Neural cell (in vitro differentiated cells): ENCODE measurements at regions not wholly inside any gene's neighbourhood (a gene's known extent, or its start where the extent isn't known, plus 50 kb on each side); places are given as distances from the start of the nearest gene placed in this dataset.

Experiments
- H2AFZ ChIP-seq: fragments of 200-600, 300-800 bp; sonication (generic), shearing (Covaris generic); 2 replicates; pipeline ENCODE4 v1.6.0; 2014; ENCODE audit warnings: low read depth, mild to moderate bottlenecking, antibody characterized with exemption, low read length, moderate library complexity
- H3F3A ChIP-seq: fragments of 200-600 bp; shearing (Covaris generic); 2 replicates; pipeline ENCODE4 v1.6.1; 2016; ENCODE audit warnings: mild to moderate bottlenecking, moderate library complexity, mixed read lengths, antibody characterized with exemption, low read length; ENCODE audit not compliant: insufficient read depth, poor library complexity, severe bottlenecking
- H3K27ac ChIP-seq: fragments of 200-600, 300-800 bp; sonication (generic), shearing (Covaris generic); 2 replicates; pipeline ENCODE4 v1.5.1; 2014; ENCODE audit warnings: mild to moderate bottlenecking, low read length, moderate library complexity
- H3K27me3 ChIP-seq: fragments of 300-800, 200-600 bp; sonication (generic), shearing (Covaris generic); 2 replicates; pipeline ENCODE4 v1.6.0; 2014; ENCODE audit warnings: mild to moderate bottlenecking, low read depth, low read length, moderate library complexity; ENCODE audit not compliant: insufficient read depth
- H3K36me3 ChIP-seq: fragments of 300-800, 200-600 bp; sonication (generic), shearing (Covaris generic); 2 replicates; pipeline ENCODE4 v1.5.1; 2014; ENCODE audit warnings: mild to moderate bottlenecking, antibody characterized with exemption, low read length, moderate library complexity; ENCODE audit not compliant: insufficient read depth
- H3K4me2 ChIP-seq: fragments of 300-800, 200-600 bp; sonication (generic), shearing (Covaris generic); 2 replicates; pipeline ENCODE4 v1.6.0; 2014; ENCODE audit warnings: mild to moderate bottlenecking, low read length
- H3K4me3 ChIP-seq: fragments of 300-800, 200-600 bp; sonication (generic), shearing (Covaris generic); 2 replicates; pipeline ENCODE4 v1.5.1; 2014; ENCODE audit warnings: mild to moderate bottlenecking, low read length, moderate library complexity
- H3K79me2 ChIP-seq: fragments of 200-600 bp; shearing (Covaris generic); replicated peaks from 2 replicates; pipeline ENCODE4 v1.6.0; 2014; ENCODE audit warnings: mild to moderate bottlenecking, low read length, moderate library complexity; ENCODE audit not compliant: insufficient read depth
- H3K9ac ChIP-seq: fragments of 300-800, 200-600 bp; sonication (generic), shearing (Covaris generic); 2 replicates; pipeline ENCODE4 v1.6.1; 2016; ENCODE audit warnings: mild to moderate bottlenecking, low read length, mixed read lengths
- H3K9me2 ChIP-seq: fragments of 200-600 bp; shearing (Covaris generic); 2 replicates; pipeline ENCODE4 v1.6.1; 2016; ENCODE audit warnings: mild to moderate bottlenecking, low read length, mixed read lengths; ENCODE audit not compliant: insufficient read depth
- H3K9me3 ChIP-seq: fragments of 200-600, 300-800 bp; sonication (generic), shearing (Covaris generic); 2 replicates; pipeline ENCODE4 v1.6.1; 2016; ENCODE audit warnings: mild to moderate bottlenecking, mixed run types, low read length, moderate library complexity, mixed read lengths
- H4K20me1 ChIP-seq: fragments of 200-600 bp; shearing (Covaris generic); 2 replicates; pipeline ENCODE4 v1.6.1; 2016; ENCODE audit warnings: mild to moderate bottlenecking, mixed run types; ENCODE audit not compliant: insufficient read depth
- CTCF ChIP-seq: fragments of 450-650 bp; IDR thresholded peaks from 2 replicates; pipeline ENCODE4 v1.5.1; 2014; ENCODE audit warnings: antibody characterized with exemption, mild to moderate bottlenecking, moderate library complexity; ENCODE audit not compliant: poor library complexity, severe bottlenecking
- EP300 ChIP-seq: fragments of 450-650 bp; conservative IDR thresholded peaks from 2 replicates; pipeline ENCODE4 v1.6.1; 2014; ENCODE audit warnings: antibody characterized with exemption, mild to moderate bottlenecking, moderate library complexity; ENCODE audit not compliant: poor library complexity, severe bottlenecking
- EZH2 ChIP-seq: fragments of 200-600, 300-800 bp; shearing (Covaris generic), sonication (generic); IDR thresholded peaks from 2 replicates; pipeline ENCODE4 v1.6.1; 2014; ENCODE audit warnings: antibody characterized with exemption, low read length, borderline replicate concordance, mild to moderate bottlenecking; ENCODE audit not compliant: insufficient read depth, poor library complexity, severe bottlenecking
- MXI1 ChIP-seq: fragments of 450-650 bp; conservative IDR thresholded peaks from 2 replicates; pipeline ENCODE4 v1.6.1; 2014; ENCODE audit warnings: antibody characterized with exemption, mild to moderate bottlenecking; ENCODE audit not compliant: poor library complexity, severe bottlenecking
- POLR2AphosphoS5 ChIP-seq: IDR thresholded peaks from 2 replicates; pipeline ENCODE4 v1.6.1; 2012
- RAD21 ChIP-seq: fragments of 450-650 bp; conservative IDR thresholded peaks from 2 replicates; pipeline ENCODE4 v1.6.1; 2014; ENCODE audit warnings: antibody characterized with exemption, mild to moderate bottlenecking, moderate library complexity
- REST ChIP-seq: IDR thresholded peaks from 2 replicates; pipeline ENCODE4 v1.6.1; 2012; ENCODE audit warnings: borderline replicate concordance
- SMC3 ChIP-seq: fragments of 450-650 bp; conservative IDR thresholded peaks from 2 replicates; pipeline ENCODE4 v1.6.1; 2014; ENCODE audit warnings: antibody characterized with exemption, mild to moderate bottlenecking, moderate library complexity; ENCODE audit not compliant: poor library complexity
- TAF1 ChIP-seq: IDR thresholded peaks from 2 replicates; pipeline ENCODE4 v1.6.1; 2012; ENCODE audit warnings: low read depth

GRCh38 chr10:111179514-111179913 lies 102.7 kb downstream of the ADRA2A start:
- Histone ChIP-seq H3K4me2 (no peak overlapping the region), H4K20me1 (no peaks in the 10 kb centered on the region), H3F3A (no peaks in the 10 kb centered on the region), H2AFZ (no peak overlapping the region), H3K9me3 (no peaks in the 10 kb centered on the region), H3K27me3 (no peaks in the 10 kb centered on the region), H3K4me3 (no peak overlapping the region), H3K9ac (no peak overlapping the region), H3K27ac (no peak overlapping the region), H3K79me2 (no peaks in the 10 kb centered on the region), H3K9me2 (no peaks in the 10 kb centered on the region), H3K36me3 (no peaks in the 10 kb centered on the region)
- TF ChIP-seq EZH2: no peak
- TF ChIP-seq EP300: no peak
- TF ChIP-seq TAF1: no peak
- no peak for TF ChIP-seq SMC3
- no peak for TF ChIP-seq REST
- no peak for TF ChIP-seq MXI1
- TF ChIP-seq POLR2AphosphoS5: no peak
- TF ChIP-seq RAD21: no peak

GRCh38 chr10:111186358-111186757 lies 109.5 kb downstream of the ADRA2A start:
- Histone ChIP-seq H3K79me2 (no peaks in the 10 kb centered on the region), H3K4me3 (no peak overlapping the region), H2AFZ (no peak overlapping the region), H3K27ac (no peak overlapping the region), H3K9ac (no peak overlapping the region), H3K9me2 (no peaks in the 10 kb centered on the region), H3K27me3 (no peaks in the 10 kb centered on the region), H4K20me1 (no peaks in the 10 kb centered on the region), H3K4me2 (no peak overlapping the region), H3K36me3 (no peaks in the 10 kb centered on the region), H3K9me3 (no peaks in the 10 kb centered on the region), H3F3A (no peaks in the 10 kb centered on the region)
- no peak for TF ChIP-seq POLR2AphosphoS5
- TF ChIP-seq REST: no peak
- TF ChIP-seq MXI1: no peak
- no peak for TF ChIP-seq TAF1
- no peak for TF ChIP-seq CTCF
- no peak for TF ChIP-seq EP300
- TF ChIP-seq RAD21: no peak
- no peak for TF ChIP-seq EZH2
- no peak for TF ChIP-seq SMC3
